CD4-positive, alpha-beta T cell treated with Interferon alpha-2 for 1 hour (primary cell): ENCODE measurements at regions not wholly inside any gene's neighbourhood (a gene's known extent, or its start where the extent isn't known, plus 50 kb on each side); places are given as distances from the start of the nearest gene placed in this dataset.

Experiments
- DNase-seq, 2 donors: peaks; one replicate each; pipeline ENCODE4 v3.0.0-alpha.2; 2020 to 2022

- peak in 1 of 2 donors; percentile 65 for DNase-seq
These were observed 91.9 kb downstream of the IRF8 start for GRCh38 chr16:85990861-85991301.

GRCh38 chr16:85991425-85991824 is 92.5 kb downstream of the IRF8 start:
- no peak for DNase-seq

- DNase-seq, result no peak
These were observed 92.9 kb downstream of the IRF8 start for GRCh38 chr16:85991856-85992255.

DNA sequence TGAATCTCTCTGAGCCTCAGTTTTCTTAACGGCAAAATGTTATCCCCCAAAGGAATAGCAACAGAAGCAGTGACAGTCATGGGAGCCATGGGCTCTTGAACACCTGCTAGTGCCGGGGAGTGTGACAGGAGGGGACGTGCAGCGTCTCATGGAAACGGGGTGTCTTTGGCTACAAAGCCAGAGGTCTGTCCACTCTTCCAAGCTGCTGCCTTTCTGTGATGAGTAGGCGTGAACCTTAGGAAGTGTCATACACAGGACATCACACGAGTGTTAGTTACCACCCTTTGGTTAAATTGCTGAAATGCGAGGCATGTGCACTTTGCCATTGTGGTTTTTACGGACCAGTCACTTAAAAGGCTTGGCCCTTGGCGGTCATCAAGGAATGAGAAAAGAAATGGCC is 93.4 kb downstream of the IRF8 start:
- no peak for DNase-seq

DNA sequence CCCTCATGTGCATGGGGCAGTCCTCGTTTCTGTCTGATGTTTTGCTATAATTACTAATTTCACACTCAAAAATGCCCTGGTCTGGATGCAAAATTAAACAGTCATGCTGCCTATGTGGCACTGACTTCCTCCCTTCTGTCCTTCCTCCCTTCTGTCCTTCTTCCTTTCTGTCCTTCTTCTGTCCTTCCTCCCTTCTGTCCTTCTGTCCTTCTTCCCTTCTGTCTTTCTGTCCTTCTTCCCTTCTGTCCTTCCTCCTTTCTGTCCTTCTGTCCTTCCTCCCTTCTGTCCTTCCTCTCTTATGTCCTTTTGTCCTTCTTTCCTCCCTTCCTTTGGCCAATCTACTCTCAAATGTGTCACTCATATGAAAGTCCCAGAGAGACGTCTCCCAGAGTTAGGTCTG is 93.8 kb downstream of the IRF8 start:
- DNase-seq, result no peak

DNA sequence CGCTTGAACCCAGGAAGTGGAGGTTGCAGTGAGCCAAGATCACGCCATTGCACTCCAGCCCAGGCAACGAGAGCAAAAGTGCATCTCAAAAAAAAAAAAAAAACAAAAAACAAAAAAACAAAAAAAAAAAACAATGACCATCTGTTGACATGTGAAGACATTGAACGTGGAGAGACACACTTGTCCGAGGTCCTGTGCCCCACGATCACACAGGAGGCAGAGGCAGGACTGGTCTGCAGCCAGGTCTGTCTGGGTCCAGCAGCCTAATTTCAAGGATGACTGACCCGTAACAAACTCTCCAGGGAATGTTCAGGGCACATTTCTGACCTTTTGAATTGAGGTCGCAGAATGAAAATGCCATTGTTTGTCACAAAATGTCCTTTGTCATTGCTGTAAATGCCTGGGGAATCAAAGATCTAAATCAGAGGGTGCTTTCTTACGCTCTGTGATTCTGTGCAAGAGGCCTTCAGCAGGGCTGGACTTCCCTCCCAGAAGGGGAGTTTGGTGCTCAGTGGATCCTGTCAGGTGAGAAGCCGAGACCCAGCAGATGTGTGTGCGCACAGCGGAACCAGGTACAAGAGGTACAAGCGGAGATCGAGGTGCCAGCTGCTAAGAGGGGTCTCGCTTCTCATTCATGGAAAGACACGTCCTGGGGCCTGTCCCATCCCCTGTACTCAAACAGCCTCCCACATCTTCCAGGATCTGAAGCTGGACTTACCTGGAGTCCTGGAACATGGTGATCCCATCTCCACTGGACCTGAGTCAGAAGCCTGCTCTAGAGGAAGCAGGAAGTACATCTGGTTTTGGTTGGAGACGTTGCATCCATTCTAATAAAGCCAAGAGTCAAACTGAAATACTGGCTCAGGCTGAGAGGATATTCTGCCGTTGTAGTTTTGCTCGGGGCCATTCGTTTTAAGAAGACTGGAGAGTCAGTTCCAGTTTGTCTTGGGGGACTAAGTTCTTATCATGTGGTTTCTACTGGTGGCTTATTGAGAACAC is 95.8 kb downstream of the IRF8 start:
- peak in 1 of 2 donors; percentile 24 for DNase-seq

- DNase-seq, result peak in 1 of 2 donors; percentile 44
These were observed 96.8 kb downstream of the IRF8 start for GRCh38 chr16:85995541-85996423.

DNA sequence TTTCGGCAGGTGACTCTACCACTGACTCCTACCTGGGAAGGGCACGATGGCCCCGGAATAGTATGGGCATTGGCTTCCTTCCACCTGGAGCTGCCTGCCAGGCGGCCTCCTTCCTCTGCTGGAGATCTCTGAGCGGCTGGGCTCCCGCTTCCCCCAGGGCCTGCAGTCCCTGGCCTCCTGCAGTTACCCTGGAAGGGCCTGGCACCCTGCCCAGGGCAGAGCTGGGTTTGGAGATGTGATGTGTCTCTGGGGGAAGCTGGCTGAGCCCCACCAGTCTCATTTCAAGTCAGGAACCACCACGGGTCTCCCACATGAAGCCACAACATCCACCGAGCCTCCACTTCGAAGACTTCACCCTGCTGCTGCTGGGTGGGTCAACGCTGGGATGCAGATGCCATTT is 97.9 kb downstream of the IRF8 start:
- DNase-seq, result no peak

DNA sequence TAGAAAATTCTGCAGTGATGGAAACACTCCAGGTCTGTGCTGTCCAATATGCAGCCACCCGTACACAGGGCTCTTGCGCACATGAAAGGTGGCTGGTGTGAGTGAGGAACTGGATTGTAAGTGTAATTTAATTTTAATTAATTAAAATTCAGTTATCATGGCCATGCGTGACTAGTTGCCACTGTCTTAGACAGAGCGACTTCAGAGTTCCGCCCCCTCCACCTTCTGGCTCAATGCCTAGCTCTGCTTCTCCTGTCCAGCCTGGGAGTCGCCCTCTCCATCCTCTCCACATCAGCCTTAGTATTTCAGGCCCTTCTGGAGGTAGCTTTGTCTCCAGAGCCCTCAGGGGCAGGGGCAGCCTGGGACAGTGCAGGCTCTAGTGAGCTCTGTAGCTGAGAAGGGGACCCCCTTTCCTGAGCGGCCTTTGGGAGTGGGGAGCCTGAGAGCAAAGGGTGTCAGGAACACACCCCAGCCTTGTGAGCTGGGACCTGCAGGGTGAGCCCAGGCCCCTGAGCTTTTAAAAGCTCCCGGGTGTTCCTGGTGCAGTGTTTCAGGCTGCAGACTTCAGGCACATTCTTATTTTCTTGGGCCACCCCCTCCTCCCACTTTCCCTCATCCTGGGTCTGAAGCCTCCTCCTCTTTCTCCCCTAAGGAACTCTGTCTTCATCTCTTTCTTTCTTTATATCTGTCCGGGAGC is 99.4 kb downstream of the IRF8 start:
- no peak for DNase-seq

DNA sequence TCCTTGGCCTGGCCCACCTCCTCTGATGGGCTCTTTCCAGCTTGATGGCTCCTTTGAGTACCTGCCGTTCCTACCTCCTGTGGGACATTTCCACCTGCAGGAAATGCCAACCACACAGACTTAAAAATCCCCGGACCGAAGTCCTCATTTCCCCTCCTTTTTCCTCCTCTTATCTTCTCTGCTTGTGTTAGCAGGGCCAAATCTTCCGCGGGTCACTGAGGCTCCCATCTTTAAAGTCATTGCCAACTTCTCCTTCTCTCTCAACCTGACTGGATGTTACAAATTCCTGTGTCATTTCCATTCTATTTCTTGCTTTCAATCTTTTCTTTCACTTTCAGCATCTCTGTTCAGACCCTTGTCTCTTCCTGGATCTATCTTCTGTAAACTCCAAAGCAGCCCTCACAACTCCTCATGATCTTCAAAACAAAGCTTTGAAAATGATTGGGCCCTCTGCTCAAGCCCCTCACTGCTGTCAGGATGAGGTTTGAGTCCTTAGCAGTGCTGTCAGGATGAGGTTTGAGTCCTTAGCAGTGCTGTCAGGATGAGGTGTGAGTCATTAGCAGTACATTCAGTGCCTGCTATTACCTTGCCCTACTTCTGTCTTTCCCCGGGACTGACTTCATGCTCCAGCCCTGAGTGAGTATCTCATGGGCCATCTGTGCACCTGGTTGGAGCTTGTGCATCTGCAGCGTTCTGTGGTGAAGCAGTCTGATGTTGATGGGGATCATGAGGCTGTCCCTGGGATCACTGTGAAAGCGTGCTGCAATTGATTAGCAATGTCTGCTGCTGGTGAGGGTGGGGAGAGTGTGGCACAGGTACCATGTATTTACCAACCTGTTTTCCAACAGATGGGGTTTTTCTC is 100.1 kb downstream of the IRF8 start:
- no peak for DNase-seq

GRCh38 chr16:85999778-86000177 is 100.8 kb downstream of the IRF8 start:
- no peak for DNase-seq

GRCh38 chr16:86002178-86002900 is 103.4 kb downstream of the IRF8 start:
- no peak for DNase-seq

DNA sequence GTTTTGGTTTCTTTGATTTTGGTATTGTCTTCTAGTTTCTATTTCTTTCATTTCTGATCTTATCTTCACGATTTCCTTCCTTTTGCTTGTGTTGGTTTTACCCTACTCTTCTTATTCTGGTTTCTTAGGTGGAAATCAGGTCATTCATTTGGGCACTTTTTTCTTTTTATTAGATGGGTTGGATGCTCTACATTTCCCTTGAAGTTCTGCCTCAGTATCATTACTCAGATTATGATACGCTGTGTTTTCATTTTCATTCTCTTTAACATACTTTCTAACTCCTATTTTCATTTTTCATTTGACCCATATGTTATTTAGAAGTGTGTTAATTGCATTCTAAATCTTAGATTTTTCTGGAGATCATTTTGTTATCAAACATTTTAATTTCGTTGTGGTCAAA is 108.6 kb downstream of the IRF8 start:
- DNase-seq, result peak in 1 of 2 donors; percentile 32

DNA sequence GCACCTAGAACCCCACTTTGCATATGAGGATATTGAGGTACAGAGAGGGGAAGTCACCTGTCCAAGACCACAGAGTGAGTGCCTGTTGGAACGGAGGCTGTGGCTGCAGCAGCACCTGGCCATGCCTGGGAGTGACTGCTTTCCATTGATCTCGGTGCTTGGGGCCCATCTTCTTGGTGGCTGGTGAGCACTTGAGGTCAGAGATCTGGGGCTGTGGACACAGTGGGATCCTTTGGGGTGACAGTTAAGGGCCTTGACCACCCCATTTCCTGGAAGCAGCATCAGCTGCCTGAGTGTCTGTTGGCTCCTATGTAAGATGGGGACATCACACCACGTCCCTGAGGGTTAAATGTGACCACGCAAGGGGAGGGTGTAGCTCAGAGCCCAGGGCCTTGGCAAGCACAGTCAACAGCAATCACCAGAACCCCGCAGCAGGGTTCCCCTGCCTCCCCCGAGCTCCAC is 111.7 kb downstream of the IRF8 start:
- no peak for DNase-seq

- no peak for DNase-seq
These were observed 112.6 kb downstream of the IRF8 start for GRCh38 chr16:86011532-86011931.

GRCh38 chr16:86012221-86012620 is 113.3 kb downstream of the IRF8 start:
- DNase-seq, result no peak

DNA sequence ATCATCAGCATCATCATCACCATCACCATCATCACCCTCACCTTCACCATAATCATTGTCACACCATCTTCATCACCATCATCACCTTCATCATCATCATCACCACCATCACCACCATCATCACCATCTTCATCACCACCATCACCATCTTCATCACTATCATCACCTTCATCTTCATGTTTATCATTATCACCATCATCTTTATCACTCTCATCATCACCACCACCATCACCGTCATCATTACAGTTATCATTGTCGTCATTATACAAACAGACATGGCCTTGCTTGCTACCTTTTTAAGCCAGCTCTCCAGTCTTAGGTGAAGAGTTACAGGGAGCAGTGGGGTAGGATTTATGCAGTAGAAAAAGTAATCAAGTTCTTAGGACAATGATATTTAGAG is 114.9 kb downstream of the IRF8 start:
- no peak for DNase-seq

- DNase-seq, result no peak
These were observed 116.6 kb downstream of the IRF8 start for GRCh38 chr16:86015606-86016005.

- peak; percentile 49 to 64 for DNase-seq
These were observed 117.4 kb downstream of the IRF8 start for GRCh38 chr16:86016201-86016965.

DNA sequence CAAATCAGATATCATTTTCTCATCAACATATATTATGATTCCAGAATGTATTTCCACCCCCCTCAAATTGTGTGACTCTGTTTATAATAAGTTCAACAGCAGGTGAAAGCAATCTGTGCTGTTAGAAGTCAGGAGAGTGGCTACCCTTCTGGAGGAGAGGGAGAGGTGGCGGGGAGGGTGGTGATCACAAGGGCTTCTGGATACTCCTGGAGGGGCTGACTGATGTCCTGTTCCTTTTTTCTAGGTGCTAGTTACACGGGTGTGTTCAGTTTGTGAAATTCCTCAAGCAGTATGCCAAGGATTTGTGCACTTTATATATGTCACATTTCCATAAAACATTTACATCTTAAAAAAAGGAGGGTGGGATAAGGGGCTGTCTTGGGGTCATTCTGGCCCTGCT is 119.1 kb downstream of the IRF8 start:
- DNase-seq, result no peak
